HL-60 (cell line): ENCODE measurements at regions not wholly inside any gene's neighbourhood (a gene's known extent, or its start where the extent isn't known, plus 50 kb on each side); places are given as distances from the start of the nearest gene placed in this dataset.
"Not testable (repeated sequence)": the region's sequence is repeated elsewhere in the genome, so short reads cannot be mapped to it uniquely, and the experiment has no call there.

Source experiments
- GABPA ChIP-seq: IDR thresholded peaks from 2 replicates; pipeline ENCODE4 v1.6.1; 2012; ENCODE audit warnings: low read depth
- POLR2AphosphoS5 ChIP-seq: IDR thresholded peaks from 2 replicates; pipeline ENCODE4 v1.6.1; 2012; ENCODE audit warnings: low read depth
- TF ChIP-seq, protein P1 (sequence below): IDR thresholded peaks from one replicate; pipeline ENCODE4 v1.5.1; 2011; ENCODE audit warnings: low read length, control low read depth, inconsistent platforms; ENCODE audit not compliant: insufficient read depth

DNA sequence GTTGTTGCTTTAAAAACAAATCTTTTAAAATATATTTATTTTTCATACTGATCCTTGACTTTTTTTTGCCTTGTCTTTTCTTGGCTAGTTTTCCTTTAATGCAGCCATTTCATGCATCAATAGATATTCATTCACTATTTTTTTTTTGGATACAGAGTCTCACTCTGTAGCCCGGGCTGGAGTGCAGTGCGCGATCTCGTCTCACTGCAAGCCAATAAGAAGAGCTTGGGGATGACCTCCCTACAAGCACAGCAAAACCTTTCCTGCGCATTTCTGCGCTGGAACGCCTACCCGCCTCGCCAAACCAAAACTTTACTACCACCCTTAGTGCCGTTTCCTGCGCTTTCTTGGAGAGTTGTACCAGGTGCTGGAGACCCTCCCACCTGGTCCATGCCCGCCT is 161.3 kb upstream of the ZNG1E start:
- not testable (repeated sequence) for TF ChIP-seq GABPA, POLR2AphosphoS5
- TF ChIP-seq, protein P1, sequence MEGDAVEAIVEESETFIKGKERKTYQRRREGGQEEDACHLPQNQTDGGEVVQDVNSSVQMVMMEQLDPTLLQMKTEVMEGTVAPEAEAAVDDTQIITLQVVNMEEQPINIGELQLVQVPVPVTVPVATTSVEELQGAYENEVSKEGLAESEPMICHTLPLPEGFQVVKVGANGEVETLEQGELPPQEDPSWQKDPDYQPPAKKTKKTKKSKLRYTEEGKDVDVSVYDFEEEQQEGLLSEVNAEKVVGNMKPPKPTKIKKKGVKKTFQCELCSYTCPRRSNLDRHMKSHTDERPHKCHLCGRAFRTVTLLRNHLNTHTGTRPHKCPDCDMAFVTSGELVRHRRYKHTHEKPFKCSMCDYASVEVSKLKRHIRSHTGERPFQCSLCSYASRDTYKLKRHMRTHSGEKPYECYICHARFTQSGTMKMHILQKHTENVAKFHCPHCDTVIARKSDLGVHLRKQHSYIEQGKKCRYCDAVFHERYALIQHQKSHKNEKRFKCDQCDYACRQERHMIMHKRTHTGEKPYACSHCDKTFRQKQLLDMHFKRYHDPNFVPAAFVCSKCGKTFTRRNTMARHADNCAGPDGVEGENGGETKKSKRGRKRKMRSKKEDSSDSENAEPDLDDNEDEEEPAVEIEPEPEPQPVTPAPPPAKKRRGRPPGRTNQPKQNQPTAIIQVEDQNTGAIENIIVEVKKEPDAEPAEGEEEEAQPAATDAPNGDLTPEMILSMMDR = not testable (repeated sequence)
